B cell (primary cell): ENCODE measurements at regions not wholly inside any gene's neighbourhood (a gene's known extent, or its start where the extent isn't known, plus 50 kb on each side); places are given as distances from the start of the nearest gene placed in this dataset.

ENCODE experiments used
- EZH2 ChIP-seq: IDR thresholded peaks from 2 replicates; pipeline ENCODE4 v1.6.1; 2012; ENCODE audit warnings: borderline replicate concordance, low read depth, mild to moderate bottlenecking, moderate library complexity, low read length; ENCODE audit not compliant: insufficient read depth, poor library complexity, severe bottlenecking
- TF ChIP-seq, protein P1 (sequence below): fragments of 200-600 bp; IDR thresholded peaks from one replicate; pipeline ENCODE4 v1.8.0; 2022; ENCODE audit warnings: antibody characterized with exemption, mild to moderate bottlenecking

DNA sequence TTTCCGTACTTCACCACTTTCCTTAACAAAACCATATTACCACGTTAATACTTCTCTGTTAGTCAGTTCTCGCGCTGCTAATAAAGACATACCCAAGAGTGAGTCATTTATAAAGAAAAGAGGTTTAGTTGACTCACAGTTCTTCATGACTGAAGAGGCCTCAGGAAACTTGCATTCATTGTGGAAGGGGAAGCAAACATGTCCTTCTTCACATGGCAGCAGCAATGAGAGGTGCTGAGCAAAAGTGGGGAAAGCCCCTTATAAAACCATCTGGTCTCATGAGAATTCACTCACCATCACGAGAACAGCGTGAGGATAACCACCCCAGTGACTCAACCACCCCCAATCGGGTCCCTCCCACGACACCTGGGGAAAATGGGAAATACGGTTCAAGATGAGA is 289.8 kb upstream of the CLNK start:
- TF ChIP-seq, protein P1, sequence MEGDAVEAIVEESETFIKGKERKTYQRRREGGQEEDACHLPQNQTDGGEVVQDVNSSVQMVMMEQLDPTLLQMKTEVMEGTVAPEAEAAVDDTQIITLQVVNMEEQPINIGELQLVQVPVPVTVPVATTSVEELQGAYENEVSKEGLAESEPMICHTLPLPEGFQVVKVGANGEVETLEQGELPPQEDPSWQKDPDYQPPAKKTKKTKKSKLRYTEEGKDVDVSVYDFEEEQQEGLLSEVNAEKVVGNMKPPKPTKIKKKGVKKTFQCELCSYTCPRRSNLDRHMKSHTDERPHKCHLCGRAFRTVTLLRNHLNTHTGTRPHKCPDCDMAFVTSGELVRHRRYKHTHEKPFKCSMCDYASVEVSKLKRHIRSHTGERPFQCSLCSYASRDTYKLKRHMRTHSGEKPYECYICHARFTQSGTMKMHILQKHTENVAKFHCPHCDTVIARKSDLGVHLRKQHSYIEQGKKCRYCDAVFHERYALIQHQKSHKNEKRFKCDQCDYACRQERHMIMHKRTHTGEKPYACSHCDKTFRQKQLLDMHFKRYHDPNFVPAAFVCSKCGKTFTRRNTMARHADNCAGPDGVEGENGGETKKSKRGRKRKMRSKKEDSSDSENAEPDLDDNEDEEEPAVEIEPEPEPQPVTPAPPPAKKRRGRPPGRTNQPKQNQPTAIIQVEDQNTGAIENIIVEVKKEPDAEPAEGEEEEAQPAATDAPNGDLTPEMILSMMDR = no peak
- TF ChIP-seq EZH2 = no peak
